NT2/D1 (cell line): ENCODE measurements at regions not wholly inside any gene's neighbourhood (a gene's known extent, or its start where the extent isn't known, plus 50 kb on each side); places are given as distances from the start of the nearest gene placed in this dataset.

ENCODE experiments used
- DNase-seq: peaks from one replicate; pipeline ENCODE4 v3.0.0-alpha.2; 2011; ENCODE audit warnings: low read depth, low spot score
- H3K27me3 ChIP-seq: 2 replicates; pipeline ENCODE4 v1.6.0; 2011; ENCODE audit warnings: mild to moderate bottlenecking; ENCODE audit not compliant: insufficient read length, insufficient read depth
- H3K36me3 ChIP-seq: 2 replicates; pipeline ENCODE4 v1.6.1; 2011; ENCODE audit warnings: mild to moderate bottlenecking, low read length, mixed read lengths; ENCODE audit not compliant: insufficient read depth, insufficient read length
- H3K4me1 ChIP-seq: 2 replicates; pipeline ENCODE4 v1.5.1; 2011; ENCODE audit not compliant: insufficient read depth, insufficient read length
- H3K4me3 ChIP-seq: 2 replicates; pipeline ENCODE4 v1.5.1; 2011; ENCODE audit warnings: low read depth; ENCODE audit not compliant: insufficient read length
- H3K9ac ChIP-seq: 2 replicates; pipeline ENCODE4 v1.6.0; 2011; ENCODE audit warnings: low read depth; ENCODE audit not compliant: insufficient read length
- H3K9me3 ChIP-seq: 2 replicates; pipeline ENCODE4 v1.5.1; 2011; ENCODE audit warnings: mild to moderate bottlenecking, low read length; ENCODE audit not compliant: insufficient read depth
- SUZ12 ChIP-seq: IDR thresholded peaks from 2 replicates; pipeline ENCODE4 v1.6.1; 2011; ENCODE audit not compliant: insufficient read length, insufficient read depth; ENCODE audit errors: extremely low read depth
- YY1 ChIP-seq: IDR thresholded peaks from 2 replicates; pipeline ENCODE4 v1.6.1; 2011; ENCODE audit not compliant: insufficient read length, insufficient read depth
- ZNF274 ChIP-seq: IDR thresholded peaks from 2 replicates; pipeline ENCODE4 v1.6.1; 2011; ENCODE audit warnings: mild to moderate bottlenecking, low read depth, low read length

- no peaks in the 10 kb centered on the region for H3K36me3 ChIP-seq
- no peaks in the 10 kb centered on the region for H3K9me3 ChIP-seq
- no peak for TF ChIP-seq YY1
- no peak for TF ChIP-seq SUZ12
- no peak for TF ChIP-seq ZNF274
- no peak overlapping the region for H3K9ac ChIP-seq
- no peak overlapping the region for H3K4me3 ChIP-seq
- no peaks in the 10 kb centered on the region for H3K27me3 ChIP-seq
- no peak for DNase-seq
- H3K4me1 ChIP-seq = no peaks in the 10 kb centered on the region
Measured at GRCh38 chr16:73319737-73320136, 271.8 kb upstream of the ZFHX3 start.

GRCh38 chr16:73319261-73319660, 271.3 kb upstream of the ZFHX3 start:
- Histone ChIP-seq H3K4me3 (no peak overlapping the region), H3K9ac (no peak overlapping the region), H3K4me1 (no peaks in the 10 kb centered on the region), H3K9me3 (no peaks in the 10 kb centered on the region), H3K36me3 (no peaks in the 10 kb centered on the region), H3K27me3 (no peaks in the 10 kb centered on the region)
- no peak for DNase-seq
- TF ChIP-seq ZNF274 (no peak), YY1 (no peak), SUZ12 (no peak)

- Histone ChIP-seq H3K4me3 (no peak overlapping the region), H3K9me3 (no peaks in the 10 kb centered on the region), H3K9ac (no peak overlapping the region), H3K4me1 (no peaks in the 10 kb centered on the region), H3K27me3 (no peaks in the 10 kb centered on the region), H3K36me3 (no peaks in the 10 kb centered on the region)
- no peak for TF ChIP-seq YY1
- no peak for TF ChIP-seq SUZ12
- no peak for TF ChIP-seq ZNF274
- no peak for DNase-seq
Measured at GRCh38 chr16:73317321-73317857, 269.5 kb upstream of the ZFHX3 start.

GRCh38 chr16:73315645-73316044, 267.7 kb upstream of the ZFHX3 start:
- no peaks in the 10 kb centered on the region for H3K4me1 ChIP-seq
- H3K9me3 ChIP-seq = no peaks in the 10 kb centered on the region
- no peak overlapping the region for H3K9ac ChIP-seq
- no peaks in the 10 kb centered on the region for H3K27me3 ChIP-seq
- H3K36me3 ChIP-seq = no peaks in the 10 kb centered on the region
- no peak overlapping the region for H3K4me3 ChIP-seq
- TF ChIP-seq SUZ12 (no peak), ZNF274 (no peak), YY1 (no peak)
- DNase-seq = no peak

- no peaks in the 10 kb centered on the region for H3K9me3 ChIP-seq
- H3K27me3 ChIP-seq = no peaks in the 10 kb centered on the region
- no peak for DNase-seq
- no peak overlapping the region for H3K4me3 ChIP-seq
- no peak overlapping the region for H3K9ac ChIP-seq
- H3K4me1 ChIP-seq = no peaks in the 10 kb centered on the region
- H3K36me3 ChIP-seq = no peaks in the 10 kb centered on the region
- TF ChIP-seq SUZ12 (no peak), YY1 (no peak), ZNF274 (no peak)
Measured at GRCh38 chr16:73313950-73314349, 266.0 kb upstream of the ZFHX3 start.

- DNase-seq = no peak
- TF ChIP-seq SUZ12 = no peak
- TF ChIP-seq ZNF274 = no peak
- TF ChIP-seq YY1 = no peak
- Histone ChIP-seq H3K36me3 (no peaks in the 10 kb centered on the region), H3K4me1 (no peaks in the 10 kb centered on the region), H3K9ac (no peak overlapping the region), H3K27me3 (no peaks in the 10 kb centered on the region), H3K4me3 (no peak overlapping the region), H3K9me3 (no peaks in the 10 kb centered on the region)
Measured at GRCh38 chr16:73311857-73312723, 264.2 kb upstream of the ZFHX3 start.

GRCh38 chr16:73308771-73309170, 260.8 kb upstream of the ZFHX3 start:
- TF ChIP-seq YY1 (no peak), ZNF274 (no peak), SUZ12 (no peak)
- H3K9me3 ChIP-seq = no peaks in the 10 kb centered on the region
- H3K4me3 ChIP-seq = no peak overlapping the region
- no peak for DNase-seq
- no peaks in the 10 kb centered on the region for H3K4me1 ChIP-seq
- H3K36me3 ChIP-seq = no peaks in the 10 kb centered on the region
- H3K9ac ChIP-seq = no peak overlapping the region
- H3K27me3 ChIP-seq = no peaks in the 10 kb centered on the region
